Omental fat pad (tissue), 3 donors: ENCODE measurements at regions not wholly inside any gene's neighbourhood (a gene's known extent, or its start where the extent isn't known, plus 50 kb on each side); places are given as distances from the start of the nearest gene placed in this dataset.
A peak's percentile ranks its signal among the peaks of the same experiment; 100 is the strongest.
"Not testable (repeated sequence)": the region's sequence is repeated elsewhere in the genome, so short reads cannot be mapped to it uniquely, and the experiment has no call there.

ENCODE experiments used
- ATAC-seq: fragments of 150-250 bp; one replicate; pipeline ENCODE4 v1.9.1; 2016; ENCODE audit warnings: mild to moderate bottlenecking, moderate library complexity; ENCODE audit not compliant: low FRiP score
- DNase-seq: peaks from one replicate; pipeline ENCODE4 v3.0.0-alpha.2; 2019; ENCODE audit warnings: low spot score
- CTCF ChIP-seq, 3 donors: fragments of 450-650 bp; IDR thresholded peaks; one replicate each; pipeline ENCODE4 v1.5.1; 2016 to 2017; ENCODE audit warnings: antibody characterized with exemption in 3 of 3, mild to moderate bottlenecking in 3 of 3, moderate library complexity in 2 of 3

- no peak for TF ChIP-seq CTCF (IDR thresholded peaks at IDR 0.05)
- DNase-seq: no peak
- ATAC-seq: no peak
These were observed 72.9 kb upstream of the EED start for GRCh38 chr11:86171627-86172026.

- no peak for ATAC-seq
- DNase-seq: no peak
- no peak for TF ChIP-seq CTCF (IDR thresholded peaks at IDR 0.05)
These were observed 76.9 kb upstream of the EED start for GRCh38 chr11:86167499-86168164.

- ATAC-seq, DNase-seq: not testable (repeated sequence)
These were observed 78.3 kb upstream of the EED start for GRCh38 chr11:86166287-86166686.

- DNase-seq (no peak), ATAC-seq (no peak)
- no peak for TF ChIP-seq CTCF (IDR thresholded peaks at IDR 0.05)
These were observed 80.4 kb upstream of the EED start for GRCh38 chr11:86164106-86164505.

- peak; percentile 76 for ATAC-seq
These were observed 81.2 kb upstream of the EED start for GRCh38 chr11:86163221-86163876.

GRCh38 chr11:86162239-86162638, 82.3 kb upstream of the EED start:
- DNase-seq (no peak), ATAC-seq (no peak)
- TF ChIP-seq CTCF (IDR thresholded peaks at IDR 0.05): no peak

More at GRCh38 chr11:86163221-86163876, 81.2 kb upstream of the EED start:
- DNase-seq: not testable (repeated sequence)

GRCh38 chr11:86161837-86162236, 82.7 kb upstream of the EED start:
- ATAC-seq: no peak
- no peak for TF ChIP-seq CTCF (IDR thresholded peaks at IDR 0.05)
- no peak for DNase-seq

GRCh38 chr11:86161336-86161735, 83.2 kb upstream of the EED start:
- DNase-seq (no peak), ATAC-seq (no peak)
- no peak for TF ChIP-seq CTCF (IDR thresholded peaks at IDR 0.05)
